Peyer's patch (tissue), 4 donors: ENCODE measurements at regions not wholly inside any gene's neighbourhood (a gene's known extent, or its start where the extent isn't known, plus 50 kb on each side); places are given as distances from the start of the nearest gene placed in this dataset.

Experiments
- CTCF ChIP-seq, 6 experiments: fragments of 450-650 bp in 4 of 6; fragments of 200-600 bp in 2 of 6; sonication (generic) in 1 of 6; IDR thresholded peaks; one replicate each; pipeline ENCODE4 v1.5.1; 2017 to 2019; ENCODE audit warnings: antibody characterized with exemption in 6 of 6, mild to moderate bottlenecking in 3 of 6, moderate library complexity in 1 of 6
- POLR2A ChIP-seq, 2 donors: fragments of 450-650 bp; IDR thresholded peaks; one replicate each; pipeline ENCODE4 v1.5.1; 2017; ENCODE audit warnings: antibody characterized with exemption in 2 of 2, mild to moderate bottlenecking in 2 of 2, moderate library complexity in 2 of 2

- no peak for TF ChIP-seq CTCF (IDR thresholded peaks at IDR 0.05)
- no peak for TF ChIP-seq POLR2A (IDR thresholded peaks at IDR 0.05)
These were observed 559.8 kb downstream of the ZWINT start for GRCh38 chr10:55801353-55801661.
